ENCODE measurements at regions not wholly inside any gene's neighbourhood (a gene's known extent, or its start where the extent isn't known, plus 50 kb on each side); places are given as distances from the start of the nearest gene placed in this dataset.
"Not testable (repeated sequence)": the region's sequence is repeated elsewhere in the genome, so short reads cannot be mapped to it uniquely, and the experiment has no call there.

GRCh38 chr9:75456698-75457097 is 368.4 kb downstream of the OSTF1 start:
- no peak for DNase-seq

- no peak for DNase-seq
Observed at GRCh38 chr9:75457474-75458011, 369.2 kb downstream of the OSTF1 start.

GRCh38 chr9:75459311-75459710 is 371.0 kb downstream of the OSTF1 start:
- not testable (repeated sequence) for DNase-seq

- DNase-seq, result no peak
Observed at GRCh38 chr9:75461183-75461582, 372.9 kb downstream of the OSTF1 start.

GRCh38 chr9:75462866-75463265 is 374.6 kb downstream of the OSTF1 start:
- DNase-seq, result peak in 8 of 56 donors; percentile 0 to 17 (median 3)

- DNase-seq, result no peak
Observed at GRCh38 chr9:75463871-75464270, 375.6 kb downstream of the OSTF1 start.

GRCh38 chr9:75464726-75465125 is 376.4 kb downstream of the OSTF1 start:
- no peak for DNase-seq

GRCh38 chr9:75467142-75467541 is 378.8 kb downstream of the OSTF1 start:
- DNase-seq, result no peak

GRCh38 chr9:75471549-75472114 is 383.3 kb downstream of the OSTF1 start:
- no peak for DNase-seq

- DNase-seq, result no peak
Observed at GRCh38 chr9:75482566-75482965, 394.3 kb downstream of the OSTF1 start.

- DNase-seq, result no peak
Observed at GRCh38 chr9:75483636-75484035, 395.3 kb downstream of the OSTF1 start.

GRCh38 chr9:75487856-75488718 is 399.8 kb downstream of the OSTF1 start:
- peak in 1 of 56 donors; percentile 5 for DNase-seq

- peak in 22 of 56 donors; percentile 1 to 41 (median 8) for DNase-seq
Observed at GRCh38 chr9:75488719-75489110, 400.4 kb downstream of the OSTF1 start.

- no peak for DNase-seq
Observed at GRCh38 chr9:75490326-75490725, 400.1 kb upstream of the PCSK5 start.

GRCh38 chr9:75491533-75491932 is 398.9 kb upstream of the PCSK5 start:
- DNase-seq, result no peak

- DNase-seq, result no peak
Observed at GRCh38 chr9:75499812-75500211, 390.7 kb upstream of the PCSK5 start.

GRCh38 chr9:75500479-75500878 is 390.0 kb upstream of the PCSK5 start:
- no peak for DNase-seq

- DNase-seq, result not testable (repeated sequence)
Observed at GRCh38 chr9:75500940-75501339, 389.5 kb upstream of the PCSK5 start.

- DNase-seq, result peak in 1 of 56 donors; percentile 6
Observed at GRCh38 chr9:75504721-75505120, 385.8 kb upstream of the PCSK5 start.

GRCh38 chr9:75505654-75506053 is 384.8 kb upstream of the PCSK5 start:
- DNase-seq, result no peak

GRCh38 chr9:75529463-75529862 is 361.0 kb upstream of the PCSK5 start:
- DNase-seq, result no peak

GRCh38 chr9:75531588-75531987 is 358.9 kb upstream of the PCSK5 start:
- DNase-seq, result no peak
